Ureter (tissue), 1 donor: ENCODE measurements at regions not wholly inside any gene's neighbourhood (a gene's known extent, or its start where the extent isn't known, plus 50 kb on each side); places are given as distances from the start of the nearest gene placed in this dataset.

Experiments used
- DNase-seq: peaks from one replicate; pipeline ENCODE4 v3.0.0-alpha.2; 2020; ENCODE audit warnings: low spot score
- donor health status: DM: yes; HTN: yes; CAD: no.

GRCh38 chr20:39110819-39111136 lies 148.6 kb downstream of the DHX35 start:
- no peak for DNase-seq

GRCh38 chr20:39109933-39110818 lies 148.0 kb downstream of the DHX35 start:
- no peak for DNase-seq

GRCh38 chr20:39108746-39109145 lies 146.6 kb downstream of the DHX35 start:
- no peak for DNase-seq

GRCh38 chr20:39107741-39108140 lies 145.6 kb downstream of the DHX35 start:
- no peak for DNase-seq

- DNase-seq: no peak
Measured at GRCh38 chr20:39106791-39107190, 144.6 kb downstream of the DHX35 start.

- DNase-seq: no peak
Measured at GRCh38 chr20:39105551-39105950, 143.4 kb downstream of the DHX35 start.

- DNase-seq: no peak
Measured at GRCh38 chr20:39103732-39104131, 141.6 kb downstream of the DHX35 start.

- DNase-seq: no peak
Measured at GRCh38 chr20:39103305-39103704, 141.2 kb downstream of the DHX35 start.

GRCh38 chr20:39101895-39102294 lies 139.8 kb downstream of the DHX35 start:
- DNase-seq: no peak

- DNase-seq: no peak
Measured at GRCh38 chr20:39100691-39101090, 138.5 kb downstream of the DHX35 start.

GRCh38 chr20:39097889-39098288 lies 135.7 kb downstream of the DHX35 start:
- no peak for DNase-seq

- no peak for DNase-seq
Measured at GRCh38 chr20:39095870-39096269, 133.7 kb downstream of the DHX35 start.

- no peak for DNase-seq
Measured at GRCh38 chr20:39094391-39094790, 132.2 kb downstream of the DHX35 start.

GRCh38 chr20:39092733-39093410 lies 130.7 kb downstream of the DHX35 start:
- no peak for DNase-seq

GRCh38 chr20:39090906-39091305 lies 128.8 kb downstream of the DHX35 start:
- no peak for DNase-seq

GRCh38 chr20:39089797-39090196 lies 127.7 kb downstream of the DHX35 start:
- DNase-seq: no peak
